Upper lobe of left lung (tissue), 6 donors: ENCODE measurements at regions not wholly inside any gene's neighbourhood (a gene's known extent, or its start where the extent isn't known, plus 50 kb on each side); places are given as distances from the start of the nearest gene placed in this dataset.

Experiments used
- ATAC-seq, 2 donors: fragments of 200-7000 bp; cut with Tn5 transposase; one replicate each; pipeline ENCODE4 v1.9.1; 2022; ENCODE audit warnings: mild to moderate bottlenecking in 2 of 2, moderate library complexity in 2 of 2; ENCODE audit not compliant: low FRiP score in 2 of 2
- DNase-seq, 2 donors: peaks; one replicate each; pipeline ENCODE4 v3.0.0-alpha.2; 2019 to 2020
- H3K27ac ChIP-seq, 4 donors: fragments of 200-600 bp; sonication (generic); one replicate each; pipeline ENCODE4 v1.5.1; 2016 to 2019
- H3K27me3 ChIP-seq, 4 donors: fragments of 200-600 bp; sonication (generic); one replicate each; pipeline ENCODE4 v1.5.1; 2017 to 2019
- H3K36me3 ChIP-seq, 4 donors: fragments of 200-600 bp; sonication (generic); one replicate each; pipeline ENCODE4 v1.5.1; 2016 to 2019
- H3K4me1 ChIP-seq, 4 donors: fragments of 200-600 bp; sonication (generic); one replicate each; pipeline ENCODE4 v1.5.1; 2018 to 2019
- H3K4me3 ChIP-seq, 4 donors: fragments of 200-600 bp; sonication (generic); one replicate each; pipeline ENCODE4 v1.5.1; 2017 to 2019; ENCODE audit warnings: mild to moderate bottlenecking in 2 of 4, moderate library complexity in 1 of 4
- H3K9me3 ChIP-seq, 4 donors: fragments of 200-600 bp; sonication (generic); one replicate each; pipeline ENCODE4 v1.5.1; 2018 to 2019
- EP300 ChIP-seq, 4 donors: sonication (generic); formaldehyde crosslinking; IDR thresholded peaks; one replicate each; pipeline ENCODE4 v1.5.1; 2017; ENCODE audit warnings: antibody characterized with exemption in 4 of 4, control low read depth in 2 of 4
- POLR2A ChIP-seq, 4 donors: fragments of 450-650 bp; IDR thresholded peaks; one replicate each; pipeline ENCODE4 v1.5.1; 2016 to 2017; ENCODE audit warnings: antibody characterized with exemption in 4 of 4, mild to moderate bottlenecking in 2 of 4
- POLR2AphosphoS5 ChIP-seq, 2 donors: sonication (generic); formaldehyde crosslinking; IDR thresholded peaks; one replicate each; pipeline ENCODE4 v1.5.1; 2017; ENCODE audit warnings: antibody characterized with exemption in 2 of 2
- WGBS, 2 donors: methylation state at CpG; one replicate each; pipeline ENCODE4 v1.1.5; 2017 to 2018; 5-methylcytosine and 5-hydroxymethylcytosine counted together
- TF ChIP-seq, protein P1 (sequence below), 6 experiments: fragments of 450-650 bp in 4 of 6; fragments of 200-600 bp in 2 of 6; sonication (generic) in 2 of 6; IDR thresholded peaks; one replicate each; pipeline ENCODE4 v1.5.1; 2016 to 2019; ENCODE audit warnings: antibody characterized with exemption in 6 of 6
- donor health status: DM: no; HTN: no; CAD: no; lungs with moderate emphysema.
- donor health status: DM: no; HTN: yes; CAD: no; lungs with severe emphysema.

DNA sequence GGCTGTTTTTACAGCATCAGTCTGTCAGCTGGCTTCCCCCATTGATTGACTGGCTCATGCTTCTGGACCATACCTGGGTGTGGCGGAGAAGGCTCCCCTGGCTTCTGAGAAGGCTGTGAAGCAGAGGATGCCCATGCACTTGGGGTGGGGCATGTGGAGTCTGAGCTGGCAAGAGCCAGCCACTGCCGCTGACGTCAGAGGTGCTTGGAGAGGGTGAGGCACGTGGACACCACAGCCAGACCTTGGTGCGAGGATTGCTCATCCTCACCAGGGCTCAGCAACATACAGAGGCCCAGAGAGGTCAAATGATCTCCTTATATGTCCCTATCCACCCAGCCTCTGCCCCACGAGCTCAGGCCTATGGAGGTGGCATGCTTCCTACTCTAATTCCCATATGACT lies 211.2 kb upstream of the PMEPA1 start:
- Histone ChIP-seq H3K4me1 (no peaks in the 10 kb centered on the region), H3K4me3 (no peak overlapping the region), H3K9me3 (peaks cover 0 to 6% (median 4%) of the 10 kb centered on the region in 4 donors), H3K27ac (no peak overlapping the region), H3K36me3 (no peaks in the 10 kb centered on the region), H3K27me3 (no peaks in the 10 kb centered on the region)
- no peak for TF ChIP-seq POLR2AphosphoS5 (IDR thresholded peaks at IDR 0.05)
- TF ChIP-seq EP300 (IDR thresholded peaks at IDR 0.05): no peak
- TF ChIP-seq, protein P1, sequence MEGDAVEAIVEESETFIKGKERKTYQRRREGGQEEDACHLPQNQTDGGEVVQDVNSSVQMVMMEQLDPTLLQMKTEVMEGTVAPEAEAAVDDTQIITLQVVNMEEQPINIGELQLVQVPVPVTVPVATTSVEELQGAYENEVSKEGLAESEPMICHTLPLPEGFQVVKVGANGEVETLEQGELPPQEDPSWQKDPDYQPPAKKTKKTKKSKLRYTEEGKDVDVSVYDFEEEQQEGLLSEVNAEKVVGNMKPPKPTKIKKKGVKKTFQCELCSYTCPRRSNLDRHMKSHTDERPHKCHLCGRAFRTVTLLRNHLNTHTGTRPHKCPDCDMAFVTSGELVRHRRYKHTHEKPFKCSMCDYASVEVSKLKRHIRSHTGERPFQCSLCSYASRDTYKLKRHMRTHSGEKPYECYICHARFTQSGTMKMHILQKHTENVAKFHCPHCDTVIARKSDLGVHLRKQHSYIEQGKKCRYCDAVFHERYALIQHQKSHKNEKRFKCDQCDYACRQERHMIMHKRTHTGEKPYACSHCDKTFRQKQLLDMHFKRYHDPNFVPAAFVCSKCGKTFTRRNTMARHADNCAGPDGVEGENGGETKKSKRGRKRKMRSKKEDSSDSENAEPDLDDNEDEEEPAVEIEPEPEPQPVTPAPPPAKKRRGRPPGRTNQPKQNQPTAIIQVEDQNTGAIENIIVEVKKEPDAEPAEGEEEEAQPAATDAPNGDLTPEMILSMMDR (IDR thresholded peaks at IDR 0.05): no peak
- no peak for TF ChIP-seq POLR2A (IDR thresholded peaks at IDR 0.05)
- 89 to 98% methylated on average over 3 to 6 of the region's 6 CpGs for WGBS, 2 donors
- ATAC-seq (no peak), DNase-seq (no peak)

DNA sequence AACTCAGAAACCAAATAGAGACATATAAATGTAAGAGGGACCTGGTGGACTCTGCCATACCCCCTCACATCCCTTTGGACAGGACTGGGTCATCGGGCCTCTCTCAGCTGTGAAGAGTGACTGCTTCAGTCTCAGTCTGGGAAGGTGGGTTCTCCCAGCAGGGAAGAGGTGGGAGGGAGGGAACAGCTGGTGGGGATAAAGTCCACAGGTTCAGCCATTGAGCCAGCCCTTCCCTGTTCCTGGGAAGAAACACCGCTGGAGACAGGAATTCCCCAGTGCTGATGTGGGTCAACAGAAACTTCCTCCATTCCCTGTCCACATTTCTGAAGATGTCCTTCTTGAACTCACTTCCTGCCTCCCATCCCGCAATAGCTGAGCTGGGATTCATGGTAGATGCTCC lies 209.2 kb upstream of the PMEPA1 start:
- ATAC-seq (no peak), DNase-seq (no peak)
- Histone ChIP-seq H3K27ac (no peak overlapping the region), H3K9me3 (no peaks in the 10 kb centered on the region), H3K4me1 (no peaks in the 10 kb centered on the region), H3K27me3 (no peaks in the 10 kb centered on the region), H3K4me3 (no peak overlapping the region), H3K36me3 (no peaks in the 10 kb centered on the region)
- WGBS, 2 donors: 71 to 80% methylated on average over 3 of the region's 3 CpGs
- TF ChIP-seq EP300 (IDR thresholded peaks at IDR 0.05) (no peak), POLR2A (IDR thresholded peaks at IDR 0.05) (no peak), POLR2AphosphoS5 (IDR thresholded peaks at IDR 0.05) (no peak)
- TF ChIP-seq, protein P1 (IDR thresholded peaks at IDR 0.05): no peak

GRCh38 chr20:57918551-57918950 lies 208.7 kb upstream of the PMEPA1 start:
- DNase-seq: no peak
- WGBS, 2 donors: 86 to 93% methylated on average over 3 to 4 of the region's 4 CpGs

DNA sequence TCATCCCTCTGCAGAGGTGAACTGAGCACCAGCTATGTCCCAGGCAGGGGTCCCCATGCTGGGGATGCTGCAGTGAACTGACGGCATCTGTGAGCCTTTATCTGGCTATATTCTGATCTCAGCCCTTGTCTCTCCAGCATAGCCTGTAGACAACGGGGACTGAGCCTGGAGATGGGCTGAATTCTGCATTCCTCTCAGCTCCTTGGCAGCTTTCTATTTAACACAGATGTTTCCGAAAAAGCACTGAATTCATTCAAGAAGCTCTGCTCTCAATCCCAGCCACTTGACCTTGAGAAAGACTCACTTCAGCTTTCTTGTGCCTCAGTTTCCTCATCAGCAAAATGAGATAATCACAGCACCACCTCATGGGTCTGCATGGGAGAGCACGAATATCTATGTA lies 204.4 kb upstream of the PMEPA1 start:
- no peaks in the 10 kb centered on the region for H3K4me1 ChIP-seq
- WGBS, 2 donors: 80 to 88% methylated on average over 2 to 4 of the region's 4 CpGs
- no peak overlapping the region for H3K4me3 ChIP-seq
- ATAC-seq (no peak), DNase-seq (no peak)
- TF ChIP-seq, protein P1 (IDR thresholded peaks at IDR 0.05): no peak
- no peak for TF ChIP-seq EP300 (IDR thresholded peaks at IDR 0.05)
- no peak for TF ChIP-seq POLR2A (IDR thresholded peaks at IDR 0.05)
- TF ChIP-seq POLR2AphosphoS5 (IDR thresholded peaks at IDR 0.05): no peak
- no peaks in the 10 kb centered on the region for H3K36me3 ChIP-seq
- H3K9me3 ChIP-seq: no peaks in the 10 kb centered on the region
- no peaks in the 10 kb centered on the region for H3K27me3 ChIP-seq
- no peak overlapping the region for H3K27ac ChIP-seq

More at GRCh38 chr20:57918551-57918950, 208.7 kb upstream of the PMEPA1 start:
- Histone ChIP-seq H3K9me3 (no peaks in the 10 kb centered on the region), H3K27me3 (no peaks in the 10 kb centered on the region), H3K4me3 (no peak overlapping the region), H3K36me3 (no peaks in the 10 kb centered on the region), H3K27ac (no peak overlapping the region), H3K4me1 (no peaks in the 10 kb centered on the region)
- ATAC-seq: no peak
- TF ChIP-seq, protein P1 (IDR thresholded peaks at IDR 0.05): no peak
- TF ChIP-seq POLR2AphosphoS5 (IDR thresholded peaks at IDR 0.05) (no peak), EP300 (IDR thresholded peaks at IDR 0.05) (no peak), POLR2A (IDR thresholded peaks at IDR 0.05) (no peak)

GRCh38 chr20:57913156-57913930 lies 203.5 kb upstream of the PMEPA1 start:
- no peak overlapping the region for H3K27ac ChIP-seq
- no peaks in the 10 kb centered on the region for H3K36me3 ChIP-seq
- ATAC-seq (peak; percentile 11 to 32), DNase-seq (no peak)
- TF ChIP-seq, protein P1 (IDR thresholded peaks at IDR 0.05): no peak
- TF ChIP-seq POLR2A (IDR thresholded peaks at IDR 0.05): no peak
- no peak for TF ChIP-seq EP300 (IDR thresholded peaks at IDR 0.05)
- TF ChIP-seq POLR2AphosphoS5 (IDR thresholded peaks at IDR 0.05): no peak
- H3K27me3 ChIP-seq: no peaks in the 10 kb centered on the region
- no peaks in the 10 kb centered on the region for H3K9me3 ChIP-seq
- no peak overlapping the region for H3K4me3 ChIP-seq
- 84 to 94% methylated on average over 10 to 12 of the region's 12 CpGs for WGBS, 2 donors
- H3K4me1 ChIP-seq: no peaks in the 10 kb centered on the region
